GM21825 (cell line): ENCODE measurements at regions not wholly inside any gene's neighbourhood (a gene's known extent, or its start where the extent isn't known, plus 50 kb on each side); places are given as distances from the start of the nearest gene placed in this dataset.
"Not testable (repeated sequence)": the region's sequence is repeated elsewhere in the genome, so short reads cannot be mapped to it uniquely, and the experiment has no call there.

ENCODE experiments used
- ATAC-seq: cut with Tn5 transposase; IDR thresholded peaks from one replicate; pipeline ENCODE4 v1.9.1; 2021; ENCODE audit warnings: mild to moderate bottlenecking, moderate library complexity; ENCODE audit not compliant: unreplicated experiment

DNA sequence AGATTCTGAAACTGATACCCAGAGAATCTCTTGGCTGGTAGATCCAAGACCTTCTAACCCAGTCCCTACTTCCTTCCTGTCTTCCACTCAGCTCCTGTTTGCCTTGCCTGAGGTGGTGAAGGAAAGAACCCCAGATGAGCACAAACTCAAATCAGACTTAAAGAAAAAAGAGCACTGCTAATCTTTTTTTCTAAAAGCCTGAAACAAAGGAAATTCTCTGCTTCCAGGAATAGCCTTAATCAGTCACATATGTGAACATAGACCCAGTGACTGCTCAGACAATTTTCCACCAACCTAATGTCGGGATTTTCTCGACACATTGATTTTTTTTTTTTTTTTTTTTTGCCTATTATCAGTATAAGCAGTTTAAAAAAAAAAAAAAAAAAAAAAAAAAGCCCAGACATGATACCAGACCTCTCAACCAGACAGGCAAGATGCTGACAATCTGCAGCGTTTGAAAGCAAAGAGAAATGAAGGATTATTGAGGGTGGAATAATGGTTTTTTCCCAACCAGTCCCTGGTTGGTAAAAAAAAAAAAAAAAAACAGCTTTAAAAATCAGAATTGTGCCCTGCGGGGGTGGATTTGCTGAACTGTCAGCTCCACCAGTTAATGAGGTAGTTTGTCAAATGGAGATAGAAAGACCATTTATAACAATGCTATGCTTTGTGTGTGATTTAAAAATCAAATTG is 256.8 kb upstream of the RARB start:
- ATAC-seq = no peak

GRCh38 chr3:25171897-25172296 is 256.2 kb upstream of the RARB start:
- no peak for ATAC-seq

- ATAC-seq = no peak
These were observed 254.5 kb upstream of the RARB start for GRCh38 chr3:25173606-25174005.

GRCh38 chr3:25174251-25174650 is 253.8 kb upstream of the RARB start:
- ATAC-seq = no peak

DNA sequence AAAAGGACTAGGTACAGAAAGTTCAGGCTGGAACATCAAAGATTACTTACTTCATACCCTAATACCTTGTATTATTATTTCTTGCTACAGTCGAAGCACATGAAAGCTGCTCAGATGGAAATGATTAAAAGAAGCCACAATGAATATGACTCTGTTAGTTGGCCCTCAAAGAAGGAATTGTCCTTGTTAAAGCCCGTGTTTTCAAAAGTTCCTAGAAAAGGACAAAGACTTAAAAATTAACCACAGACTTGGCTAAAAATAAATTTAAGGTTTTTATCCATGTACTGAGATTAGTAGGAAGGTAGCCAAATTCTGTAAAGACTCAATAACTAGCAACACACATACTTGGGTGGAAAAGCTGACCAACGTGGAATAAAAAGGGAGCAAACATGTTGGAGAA is 251.0 kb upstream of the RARB start:
- ATAC-seq = no peak

- no peak for ATAC-seq
These were observed 249.4 kb upstream of the RARB start for GRCh38 chr3:25178672-25179071.

- no peak for ATAC-seq
These were observed 247.0 kb upstream of the RARB start for GRCh38 chr3:25181096-25181495.

- ATAC-seq = no peak
These were observed 245.3 kb upstream of the RARB start for GRCh38 chr3:25182794-25183193.

DNA sequence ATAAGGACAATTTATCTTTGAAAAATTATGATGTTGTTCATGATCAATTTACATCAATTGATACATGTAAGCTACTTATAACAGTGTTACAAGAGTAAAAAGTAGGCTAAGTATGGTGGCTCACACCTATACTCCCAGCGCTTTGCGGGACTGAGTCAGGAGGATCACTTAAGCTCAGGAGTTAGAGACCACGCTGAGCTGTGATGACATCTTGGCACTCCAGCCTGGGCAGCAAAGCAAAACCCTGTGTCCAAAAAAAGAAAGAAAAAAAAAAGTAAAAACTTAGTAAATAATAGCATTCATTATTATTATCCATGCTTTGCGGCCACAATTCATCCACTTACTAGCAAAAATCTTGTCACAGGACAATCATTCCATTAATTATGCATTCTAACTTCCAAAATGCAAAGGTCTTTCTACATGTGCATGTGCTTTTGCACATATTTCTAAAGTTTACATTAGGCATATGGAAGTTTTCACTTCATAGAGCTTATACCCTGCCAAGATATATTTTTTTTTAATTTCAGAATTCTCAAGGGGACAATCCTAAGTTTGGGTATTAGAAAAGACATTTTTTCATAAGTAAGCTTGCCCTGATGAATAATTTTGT is 243.3 kb upstream of the RARB start:
- ATAC-seq = no peak

- ATAC-seq = no peak
These were observed 236.4 kb upstream of the RARB start for GRCh38 chr3:25191673-25192072.

GRCh38 chr3:25199567-25199966 is 228.5 kb upstream of the RARB start:
- ATAC-seq = not testable (repeated sequence)

DNA sequence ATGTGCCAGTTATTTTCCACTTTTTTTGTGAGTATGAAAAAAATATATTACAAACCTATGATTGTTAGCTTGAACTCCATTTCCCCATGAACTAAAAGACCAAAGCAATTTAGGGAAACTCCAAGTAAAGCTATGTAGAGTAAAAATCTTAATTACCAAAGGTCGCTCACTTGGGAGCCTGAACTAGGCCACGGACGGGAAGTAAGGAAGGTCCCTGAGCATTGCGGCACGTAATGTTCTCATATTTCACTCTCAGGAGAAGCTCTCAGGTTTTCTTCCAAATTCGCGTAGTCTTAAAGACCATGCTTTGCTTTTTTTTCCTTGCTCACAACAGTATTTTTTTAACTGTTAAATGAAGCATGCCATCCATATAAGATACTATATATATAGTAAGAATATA is 215.3 kb upstream of the RARB start:
- no peak for ATAC-seq

- ATAC-seq = no peak
These were observed 214.0 kb upstream of the RARB start for GRCh38 chr3:25214034-25214433.

GRCh38 chr3:25218362-25218761 is 209.7 kb upstream of the RARB start:
- no peak for ATAC-seq

GRCh38 chr3:25226747-25227146 is 201.3 kb upstream of the RARB start:
- no peak for ATAC-seq

DNA sequence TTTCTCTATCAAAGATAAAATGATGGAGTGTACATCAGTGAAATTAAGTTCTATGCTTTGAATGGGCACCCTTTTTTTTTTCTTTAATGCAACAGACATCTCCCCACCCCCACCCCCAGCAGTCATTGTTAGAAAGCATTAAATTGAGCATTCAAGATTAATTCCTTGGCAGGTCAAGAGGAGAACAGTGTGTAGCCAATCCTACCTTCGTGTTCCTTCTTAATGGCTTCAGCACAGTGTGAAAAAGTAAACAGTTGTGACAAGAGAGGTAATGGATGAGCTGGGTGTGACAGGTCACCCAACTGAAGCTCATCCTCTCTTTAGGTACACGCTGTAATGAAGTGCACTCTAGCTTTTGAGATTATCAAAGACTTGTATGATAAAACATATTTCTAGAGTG is 198.5 kb upstream of the RARB start:
- ATAC-seq = no peak

- ATAC-seq = no peak
These were observed 193.0 kb upstream of the RARB start for GRCh38 chr3:25235031-25235430.

- ATAC-seq = no peak
These were observed 192.6 kb upstream of the RARB start for GRCh38 chr3:25235466-25235865.

DNA sequence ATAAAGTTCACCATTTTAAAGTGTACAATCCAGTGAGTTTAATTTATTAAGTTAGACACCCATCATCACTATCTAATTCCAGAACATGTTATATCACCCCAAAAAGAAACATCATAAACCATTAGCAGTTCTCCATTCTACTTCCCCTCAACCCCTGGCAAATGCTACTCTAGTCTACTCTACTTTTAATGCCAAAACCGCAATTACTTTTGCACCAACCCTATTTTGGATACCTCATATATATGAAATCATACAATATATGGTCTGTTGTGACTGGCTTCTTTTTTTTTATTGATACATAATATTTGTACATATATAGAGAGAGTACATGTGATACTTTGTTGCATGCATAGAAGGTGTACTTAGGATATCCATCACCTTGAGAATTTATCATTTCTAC is 190.5 kb upstream of the RARB start:
- no peak for ATAC-seq

GRCh38 chr3:25239042-25239441 is 189.0 kb upstream of the RARB start:
- ATAC-seq = no peak

DNA sequence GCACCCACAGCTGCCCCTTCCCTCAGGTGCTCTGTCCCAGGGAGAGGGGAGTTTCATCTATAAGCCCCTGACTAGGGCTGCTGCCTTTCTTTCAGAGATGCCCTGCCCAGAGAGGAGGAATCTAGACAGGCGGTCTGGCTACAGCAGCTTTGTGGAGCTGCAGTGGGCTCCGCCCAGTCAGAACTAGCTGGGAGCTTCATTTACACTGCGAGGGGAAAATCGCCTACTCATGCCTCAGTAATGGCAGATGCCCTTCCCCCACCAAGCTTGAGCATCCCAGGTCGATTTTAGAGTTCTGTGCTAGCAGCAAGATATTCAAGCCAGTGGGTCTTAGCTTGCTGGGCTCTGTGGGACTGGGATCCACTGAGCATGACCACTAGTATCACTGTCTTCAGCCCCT is 181.2 kb upstream of the RARB start:
- no peak for ATAC-seq

GRCh38 chr3:25252291-25252690 is 175.8 kb upstream of the RARB start:
- ATAC-seq = no peak

GRCh38 chr3:25257026-25257425 is 171.0 kb upstream of the RARB start:
- ATAC-seq = no peak
